ENCODE measurements at regions not wholly inside any gene's neighbourhood (a gene's known extent, or its start where the extent isn't known, plus 50 kb on each side); places are given as distances from the start of the nearest gene placed in this dataset.

GRCh38 chr2:75959724-75960471, 249.2 kb upstream of the GCFC2 start:
- no peak for TF ChIP-seq EZH2phosphoT487 (IDR thresholded peaks at IDR 0.05; ENCODE audit: borderline replicate concordance, low read depth)
- no peak for TF ChIP-seq CTCF (IDR thresholded peaks at IDR 0.05)
- TF ChIP-seq ELF1 (IDR thresholded peaks at IDR 0.05): no peak
- TF ChIP-seq TAF1 (IDR thresholded peaks at IDR 0.05; ENCODE audit: borderline replicate concordance, low read depth, low read length): no peak
- TF ChIP-seq MAX (IDR thresholded peaks at IDR 0.05; ENCODE audit: low read depth): no peak
- no peak for TF ChIP-seq GATA2 (CRISPR knock-in tag; IDR thresholded peaks at IDR 0.05)
